GM23248 (cell line): ENCODE measurements at regions not wholly inside any gene's neighbourhood (a gene's known extent, or its start where the extent isn't known, plus 50 kb on each side); places are given as distances from the start of the nearest gene placed in this dataset.

Source experiments
- DNase-seq: peaks from one replicate; pipeline ENCODE4 v3.0.0-alpha.2; 2015
- H2AFZ ChIP-seq: fragments of 200-600 bp; sonication (generic); 2 replicates; pipeline ENCODE4 v1.6.1; 2016; ENCODE audit warnings: antibody characterized with exemption
- H3F3A ChIP-seq: fragments of 200-600 bp; sonication (generic); 2 replicates; pipeline ENCODE4 v1.6.1; 2016; ENCODE audit warnings: mild to moderate bottlenecking, antibody characterized with exemption, mixed run types; ENCODE audit not compliant: insufficient read depth
- H3K27ac ChIP-seq: fragments of 200-600 bp; sonication (generic); 2 replicates; pipeline ENCODE4 v1.5.1; 2016; ENCODE audit warnings: mild to moderate bottlenecking
- H3K27me3 ChIP-seq: fragments of 200-600 bp; sonication (generic); replicated peaks from 2 replicates; pipeline ENCODE4 v1.6.1; 2016; ENCODE audit warnings: mild to moderate bottlenecking; ENCODE audit not compliant: insufficient read depth
- H3K36me3 ChIP-seq: fragments of 200-600 bp; sonication (generic); 2 replicates; pipeline ENCODE4 v1.6.1; 2016; ENCODE audit warnings: low read depth, mild to moderate bottlenecking
- H3K4me1 ChIP-seq: fragments of 200-600 bp; sonication (generic); 2 replicates; pipeline ENCODE4 v1.6.1; 2016; ENCODE audit warnings: mild to moderate bottlenecking; ENCODE audit not compliant: insufficient read depth
- H3K4me2 ChIP-seq: fragments of 200-600 bp; sonication (generic); one replicate; pipeline ENCODE4 v1.6.1; 2016; ENCODE audit warnings: mild to moderate bottlenecking; ENCODE audit not compliant: unreplicated experiment
- H3K4me3 ChIP-seq: fragments of 200-600 bp; sonication (generic); 2 replicates; pipeline ENCODE4 v1.5.1; 2016; ENCODE audit warnings: mild to moderate bottlenecking
- H3K79me2 ChIP-seq: fragments of 200-600 bp; sonication (generic); 2 replicates; pipeline ENCODE4 v1.6.1; 2016; ENCODE audit warnings: mild to moderate bottlenecking; ENCODE audit not compliant: insufficient read depth
- H3K9ac ChIP-seq: fragments of 200-600 bp; sonication (generic); 2 replicates; pipeline ENCODE4 v1.6.1; 2016; ENCODE audit warnings: mild to moderate bottlenecking
- H3K9me2 ChIP-seq: fragments of 200-600 bp; sonication (generic); 2 replicates; pipeline ENCODE4 v1.6.1; 2016; ENCODE audit warnings: mixed run types, mild to moderate bottlenecking, moderate library complexity; ENCODE audit not compliant: insufficient read depth
- H3K9me3 ChIP-seq: fragments of 200-600 bp; sonication (generic); one replicate; pipeline ENCODE4 v1.6.1; 2017; ENCODE audit warnings: low read depth
- H4K20me1 ChIP-seq: fragments of 200-600 bp; sonication (generic); 2 replicates; pipeline ENCODE4 v1.6.0; 2016; ENCODE audit not compliant: insufficient read depth
- EZH2 ChIP-seq: fragments of 200-600 bp; sonication (generic); IDR thresholded peaks from 2 replicates; pipeline ENCODE4 v1.6.1; 2018; ENCODE audit warnings: antibody characterized with exemption, mild to moderate bottlenecking; ENCODE audit not compliant: insufficient read depth, poor library complexity, severe bottlenecking
- EZH2phosphoT487 ChIP-seq: fragments of 200-600 bp; sonication (generic); IDR thresholded peaks from 2 replicates; pipeline ENCODE4 v1.6.1; 2018; ENCODE audit warnings: antibody characterized with exemption, moderate library complexity, mild to moderate bottlenecking, low read depth; ENCODE audit not compliant: insufficient read depth
- WGBS, 2 experiments: methylation state at CpG; one replicate each; pipeline ENCODE4 v1.1.6; 2015 to 2017; ENCODE audit warnings: low lambda C conversion rate in 2 of 2, low coverage in 1 of 2; ENCODE audit errors: missing lambda C conversion rate in 2 of 2; 5-methylcytosine and 5-hydroxymethylcytosine counted together
- in situ Hi-C: fragments of 300-500 bp; cut with MboI; formaldehyde crosslinking; loops from 2 replicates; pipeline ENCODE4 v1.15.0; 2020

GRCh38 chr17:12478311-12478710 lies 187.4 kb upstream of the MYOCD start:
- H3K27me3 ChIP-seq = no peaks in the 10 kb centered on the region
- H3K9me3 ChIP-seq = no peaks in the 10 kb centered on the region
- WGBS, 2 experiments = 43 to 45% methylated on average over 7 of the region's 7 CpGs
- DNase-seq = no peak
- H3K79me2 ChIP-seq = no peaks in the 10 kb centered on the region
- in situ Hi-C loops = no loop called here
- no peak for TF ChIP-seq EZH2phosphoT487
- TF ChIP-seq EZH2 = no peak
- H3F3A ChIP-seq = no peaks in the 10 kb centered on the region
- no peak overlapping the region for H3K4me3 ChIP-seq
- no peaks in the 10 kb centered on the region for H3K9me2 ChIP-seq
- H3K27ac ChIP-seq = no peak overlapping the region
- no peaks in the 10 kb centered on the region for H3K36me3 ChIP-seq
- no peaks in the 10 kb centered on the region for H3K4me1 ChIP-seq
- no peak overlapping the region for H3K4me2 ChIP-seq
- no peaks in the 10 kb centered on the region for H4K20me1 ChIP-seq
- no peak overlapping the region for H2AFZ ChIP-seq
- H3K9ac ChIP-seq = no peak overlapping the region

GRCh38 chr17:12485361-12485906 lies 180.3 kb upstream of the MYOCD start:
- no peak overlapping the region for H3K4me2 ChIP-seq
- no peaks in the 10 kb centered on the region for H3K79me2 ChIP-seq
- no peaks in the 10 kb centered on the region for H3K4me1 ChIP-seq
- DNase-seq = no peak
- no peaks in the 10 kb centered on the region for H3K27me3 ChIP-seq
- no peaks in the 10 kb centered on the region for H3K9me3 ChIP-seq
- H3F3A ChIP-seq = no peaks in the 10 kb centered on the region
- no peak overlapping the region for H2AFZ ChIP-seq
- WGBS, 2 experiments = 17 to 18% methylated on average over 4 of the region's 4 CpGs
- TF ChIP-seq EZH2 = no peak
- TF ChIP-seq EZH2phosphoT487 = no peak
- no peaks in the 10 kb centered on the region for H3K9me2 ChIP-seq
- in situ Hi-C loops = no loop called here
- no peak overlapping the region for H3K27ac ChIP-seq
- H3K36me3 ChIP-seq = no peaks in the 10 kb centered on the region
- H3K9ac ChIP-seq = no peak overlapping the region
- H4K20me1 ChIP-seq = no peaks in the 10 kb centered on the region
- no peak overlapping the region for H3K4me3 ChIP-seq

GRCh38 chr17:12489325-12489724 lies 176.4 kb upstream of the MYOCD start:
- DNase-seq = no peak
- in situ Hi-C loops = no loop called here
- Histone ChIP-seq H3K4me3 (no peak overlapping the region), H3K27ac (no peak overlapping the region), H3K4me2 (no peak overlapping the region), H3K9me2 (no peaks in the 10 kb centered on the region), H3K36me3 (no peaks in the 10 kb centered on the region), H3K9me3 (no peaks in the 10 kb centered on the region), H4K20me1 (no peaks in the 10 kb centered on the region), H2AFZ (no peak overlapping the region), H3K27me3 (no peaks in the 10 kb centered on the region), H3F3A (no peaks in the 10 kb centered on the region), H3K9ac (no peak overlapping the region), H3K79me2 (no peaks in the 10 kb centered on the region), H3K4me1 (no peaks in the 10 kb centered on the region)
- WGBS, 2 experiments = 22 to 24% methylated on average over 3 of the region's 3 CpGs
- TF ChIP-seq EZH2phosphoT487 = no peak
- no peak for TF ChIP-seq EZH2

- H3K9me2 ChIP-seq = no peaks in the 10 kb centered on the region
- H3K4me3 ChIP-seq = no peak overlapping the region
- H3K27me3 ChIP-seq = no peaks in the 10 kb centered on the region
- no peaks in the 10 kb centered on the region for H3K9me3 ChIP-seq
- WGBS, 2 experiments = 32 to 37% methylated on average over 3 of the region's 3 CpGs
- DNase-seq = no peak
- H3K27ac ChIP-seq = no peak overlapping the region
- in situ Hi-C loops = no loop called here
- no peak for TF ChIP-seq EZH2
- TF ChIP-seq EZH2phosphoT487 = no peak
- H3K9ac ChIP-seq = no peak overlapping the region
- no peak overlapping the region for H3K4me2 ChIP-seq
- H3F3A ChIP-seq = no peaks in the 10 kb centered on the region
- no peak overlapping the region for H2AFZ ChIP-seq
- H3K36me3 ChIP-seq = no peaks in the 10 kb centered on the region
- no peaks in the 10 kb centered on the region for H3K4me1 ChIP-seq
- H3K79me2 ChIP-seq = no peaks in the 10 kb centered on the region
- no peaks in the 10 kb centered on the region for H4K20me1 ChIP-seq
Measured at GRCh38 chr17:12492450-12492849, 173.2 kb upstream of the MYOCD start.

GRCh38 chr17:12505866-12506265 lies 159.8 kb upstream of the MYOCD start:
- DNase-seq = no peak
- WGBS, 2 experiments = 11% methylated on average over 2 of the region's 2 CpGs

More at GRCh38 chr17:12505866-12506265, 159.8 kb upstream of the MYOCD start:
- Histone ChIP-seq H3K9me3 (no peaks in the 10 kb centered on the region), H3K4me2 (no peak overlapping the region), H3K79me2 (no peaks in the 10 kb centered on the region), H3K27me3 (no peaks in the 10 kb centered on the region), H3K36me3 (no peaks in the 10 kb centered on the region), H3K4me3 (no peak overlapping the region), H2AFZ (no peak overlapping the region), H3F3A (no peaks in the 10 kb centered on the region), H3K4me1 (no peaks in the 10 kb centered on the region), H4K20me1 (no peaks in the 10 kb centered on the region), H3K9ac (no peak overlapping the region), H3K9me2 (no peaks in the 10 kb centered on the region), H3K27ac (no peak overlapping the region)
- TF ChIP-seq EZH2 (no peak), EZH2phosphoT487 (no peak)
- in situ Hi-C loops = no loop called here
